Left ventricle myocardium inferior (tissue), 1 donor: ENCODE measurements at regions not wholly inside any gene's neighbourhood (a gene's known extent, or its start where the extent isn't known, plus 50 kb on each side); places are given as distances from the start of the nearest gene placed in this dataset.

ENCODE experiments used
- DNase-seq: peaks from one replicate; pipeline ENCODE4 v3.0.0-alpha.2; 2020
- H3K27ac ChIP-seq: fragments of 200-600 bp; replicated peaks from 2 replicates; pipeline ENCODE4 v1.8.0; 2021
- H3K27me3 ChIP-seq: fragments of 200-600 bp; 2 replicates; pipeline ENCODE4 v1.8.0; 2021; ENCODE audit warnings: low read depth
- H3K36me3 ChIP-seq: fragments of 200-600 bp; 2 replicates; pipeline ENCODE4 v1.8.0; 2021
- H3K4me1 ChIP-seq: fragments of 200-600 bp; 2 replicates; pipeline ENCODE4 v1.8.0; 2021
- H3K4me3 ChIP-seq: fragments of 200-600 bp; 2 replicates; pipeline ENCODE4 v1.8.0; 2021; ENCODE audit warnings: mild to moderate bottlenecking, moderate library complexity
- H3K9me3 ChIP-seq: fragments of 200-600 bp; replicated peaks from 2 replicates; pipeline ENCODE4 v1.8.0; 2021
- intact Hi-C: fragments of 100-400 bp; cut with micrococcal nuclease; formaldehyde crosslinking; loops from one replicate; pipeline ENCODE4 v1.11.0; 2022
- TF ChIP-seq, protein P1 (sequence below): fragments of 200-600 bp; IDR thresholded peaks from 2 replicates; pipeline ENCODE4 v1.8.0; 2021; ENCODE audit warnings: antibody characterized with exemption, mild to moderate bottlenecking, borderline replicate concordance
- donor health status: DM: no; HTN: yes; CAD: no; lungs with severe emphysema.

DNA sequence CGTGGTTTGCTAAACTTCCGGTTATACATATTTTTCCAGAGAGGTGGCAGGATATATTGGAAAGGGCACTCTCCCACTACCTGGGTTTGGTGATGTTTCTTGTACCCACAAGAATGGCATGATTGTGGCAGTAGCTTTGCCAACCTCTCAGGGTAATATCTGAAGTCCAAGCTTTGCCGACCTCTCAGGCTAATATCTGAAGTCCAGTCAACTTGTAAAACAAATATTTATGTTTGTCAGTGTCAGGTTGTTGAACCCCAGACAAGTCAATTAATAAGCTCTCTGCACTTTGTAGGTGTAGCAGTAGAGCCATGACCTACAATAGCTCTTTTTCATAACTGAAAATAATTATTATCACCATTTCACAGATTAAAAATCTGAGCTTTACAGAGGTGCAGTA is 167.0 kb downstream of the POU4F1 start:
- Histone ChIP-seq H3K27ac (no peak overlapping the region), H3K36me3 (no peaks in the 10 kb centered on the region), H3K4me1 (no peaks in the 10 kb centered on the region), H3K4me3 (no peak overlapping the region), H3K27me3 (peaks cover 6% of the 10 kb centered on the region), H3K9me3 (no peaks in the 10 kb centered on the region)
- TF ChIP-seq, protein P1, sequence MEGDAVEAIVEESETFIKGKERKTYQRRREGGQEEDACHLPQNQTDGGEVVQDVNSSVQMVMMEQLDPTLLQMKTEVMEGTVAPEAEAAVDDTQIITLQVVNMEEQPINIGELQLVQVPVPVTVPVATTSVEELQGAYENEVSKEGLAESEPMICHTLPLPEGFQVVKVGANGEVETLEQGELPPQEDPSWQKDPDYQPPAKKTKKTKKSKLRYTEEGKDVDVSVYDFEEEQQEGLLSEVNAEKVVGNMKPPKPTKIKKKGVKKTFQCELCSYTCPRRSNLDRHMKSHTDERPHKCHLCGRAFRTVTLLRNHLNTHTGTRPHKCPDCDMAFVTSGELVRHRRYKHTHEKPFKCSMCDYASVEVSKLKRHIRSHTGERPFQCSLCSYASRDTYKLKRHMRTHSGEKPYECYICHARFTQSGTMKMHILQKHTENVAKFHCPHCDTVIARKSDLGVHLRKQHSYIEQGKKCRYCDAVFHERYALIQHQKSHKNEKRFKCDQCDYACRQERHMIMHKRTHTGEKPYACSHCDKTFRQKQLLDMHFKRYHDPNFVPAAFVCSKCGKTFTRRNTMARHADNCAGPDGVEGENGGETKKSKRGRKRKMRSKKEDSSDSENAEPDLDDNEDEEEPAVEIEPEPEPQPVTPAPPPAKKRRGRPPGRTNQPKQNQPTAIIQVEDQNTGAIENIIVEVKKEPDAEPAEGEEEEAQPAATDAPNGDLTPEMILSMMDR = no peak
- DNase-seq = no peak
- intact Hi-C loops = no loop called here

DNA sequence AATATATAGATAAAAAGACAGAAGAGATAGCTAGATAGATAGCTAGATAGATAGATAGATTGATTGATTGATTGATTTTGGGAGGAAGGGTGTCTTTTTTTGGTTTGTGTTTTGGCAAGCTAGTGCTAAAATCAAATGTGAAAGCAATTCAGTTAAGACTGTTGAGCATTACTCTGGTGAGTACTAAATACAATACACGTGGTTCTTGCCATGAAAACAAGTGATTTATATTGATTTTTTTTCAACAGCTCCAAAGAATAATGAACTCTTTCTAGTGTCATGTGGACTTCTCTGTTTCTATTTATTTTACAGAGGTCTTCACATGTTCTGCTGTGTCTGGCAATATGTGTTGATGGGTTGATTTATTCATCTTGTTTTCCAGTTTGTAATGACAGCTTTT is 172.0 kb downstream of the POU4F1 start:
- Histone ChIP-seq H3K36me3 (no peaks in the 10 kb centered on the region), H3K4me1 (no peaks in the 10 kb centered on the region), H3K9me3 (no peaks in the 10 kb centered on the region), H3K4me3 (no peak overlapping the region), H3K27me3 (peaks cover 8% of the 10 kb centered on the region), H3K27ac (no peak overlapping the region)
- intact Hi-C loops = no loop called here
- TF ChIP-seq, protein P1 = no peak
- DNase-seq = no peak

DNA sequence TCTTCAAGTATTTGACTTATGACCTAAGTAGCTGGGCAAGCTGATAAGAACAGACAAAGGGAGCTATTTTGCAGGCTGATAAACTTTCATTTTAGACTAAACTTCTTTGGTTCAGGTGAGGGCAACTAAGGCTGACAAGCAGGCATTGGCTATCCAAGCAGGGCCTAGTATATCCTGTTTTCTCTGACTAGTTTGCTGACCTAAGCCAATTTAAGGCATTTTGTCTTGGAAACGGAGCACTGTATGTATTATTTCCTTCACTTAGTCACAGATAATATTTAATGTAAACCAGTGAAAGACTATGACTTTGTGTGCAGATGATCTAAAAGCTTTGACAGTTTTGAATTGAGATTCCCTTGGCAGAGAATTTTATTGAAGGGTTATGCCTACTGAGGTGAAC is 172.5 kb downstream of the POU4F1 start:
- no peaks in the 10 kb centered on the region for H3K36me3 ChIP-seq
- H3K27me3 ChIP-seq = peaks cover 8% of the 10 kb centered on the region
- intact Hi-C loops = no loop called here
- no peak overlapping the region for H3K27ac ChIP-seq
- no peak overlapping the region for H3K4me3 ChIP-seq
- TF ChIP-seq, protein P1 = no peak
- H3K9me3 ChIP-seq = no peaks in the 10 kb centered on the region
- H3K4me1 ChIP-seq = no peaks in the 10 kb centered on the region
- no peak for DNase-seq

DNA sequence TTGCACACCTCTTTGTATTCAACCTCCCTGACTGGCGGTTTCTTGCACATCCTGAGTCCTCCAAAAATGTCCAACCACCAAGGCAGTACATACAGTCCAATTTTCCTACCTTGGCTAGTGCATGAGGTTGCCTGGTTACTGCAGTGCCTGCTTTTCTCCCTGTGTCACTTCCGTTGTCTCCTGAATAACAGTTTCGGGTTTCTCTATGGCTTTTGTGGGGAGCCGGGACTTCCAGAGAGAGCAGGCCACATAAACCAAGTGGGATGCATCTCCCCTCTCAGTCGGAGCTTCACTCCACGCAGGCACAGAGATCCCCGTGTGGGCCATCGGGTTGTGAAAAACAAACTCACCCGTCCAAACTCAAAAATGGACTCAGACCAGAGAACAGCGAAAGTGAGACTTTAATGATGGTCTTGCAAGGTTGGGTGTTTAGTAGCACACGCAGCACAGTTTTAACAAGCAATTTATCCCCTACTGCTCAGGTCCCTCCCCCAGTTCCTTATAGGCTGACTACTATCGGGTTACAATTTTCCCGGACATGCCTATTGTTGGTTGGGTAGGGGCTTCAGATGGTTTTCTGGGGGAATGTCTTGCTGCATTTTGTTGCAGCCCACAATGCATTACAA is 173.1 kb downstream of the POU4F1 start:
- H3K27ac ChIP-seq = no peak overlapping the region
- H3K9me3 ChIP-seq = no peaks in the 10 kb centered on the region
- H3K27me3 ChIP-seq = peaks cover 8% of the 10 kb centered on the region
- TF ChIP-seq, protein P1 = no peak
- DNase-seq = no peak
- no peaks in the 10 kb centered on the region for H3K36me3 ChIP-seq
- no peaks in the 10 kb centered on the region for H3K4me1 ChIP-seq
- intact Hi-C loops = no loop called here
- H3K4me3 ChIP-seq = no peak overlapping the region

DNA sequence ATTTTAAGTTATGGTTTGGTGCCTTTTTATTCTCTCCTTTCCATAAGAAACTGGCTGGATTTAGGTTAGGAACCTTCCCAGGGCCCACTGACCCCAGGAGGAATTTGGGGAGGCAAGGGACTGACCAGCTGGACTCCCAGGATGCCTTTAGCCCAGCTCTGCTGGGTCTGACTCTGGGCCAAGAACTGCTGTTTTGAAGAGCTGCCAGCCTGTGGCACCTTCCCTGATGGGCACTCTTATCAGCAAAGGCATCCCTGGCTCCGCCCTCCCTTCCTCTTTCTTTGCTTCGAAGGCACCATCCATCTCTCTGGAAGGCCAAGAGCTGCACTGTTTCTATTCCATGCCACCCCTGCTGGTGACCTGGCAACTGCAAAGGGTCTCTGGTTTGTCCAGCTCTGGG is 174.7 kb downstream of the POU4F1 start:
- intact Hi-C loops = no loop called here
- no peak overlapping the region for H3K4me3 ChIP-seq
- TF ChIP-seq, protein P1 = no peak

More for the DNA sequence above, 174.7 kb downstream of the POU4F1 start:
- Histone ChIP-seq H3K27ac (no peak overlapping the region), H3K4me1 (no peaks in the 10 kb centered on the region), H3K9me3 (no peaks in the 10 kb centered on the region), H3K27me3 (peaks cover 8% of the 10 kb centered on the region), H3K36me3 (no peaks in the 10 kb centered on the region)
- no peak for DNase-seq
